MV-4-11 (cell line): ENCODE measurements at regions not wholly inside any gene's neighbourhood (a gene's known extent, or its start where the extent isn't known, plus 50 kb on each side); places are given as distances from the start of the nearest gene placed in this dataset.

Source experiments
- DNase-seq: peaks from one replicate; lab custom pipeline; 2025; lab: John Stamatoyannopoulos, UW

- DNase-seq: no peak
These were observed 1327.4 kb downstream of the FSTL5 start for GRCh38 chr4:160836431-160836830.

GRCh38 chr4:160846121-160846520 is 1317.7 kb downstream of the FSTL5 start:
- DNase-seq: no peak

GRCh38 chr4:160847228-160847627 is 1316.6 kb downstream of the FSTL5 start:
- no peak for DNase-seq

- DNase-seq: no peak
These were observed 1315.3 kb downstream of the FSTL5 start for GRCh38 chr4:160848489-160848888.

- DNase-seq: no peak
These were observed 1314.7 kb downstream of the FSTL5 start for GRCh38 chr4:160848901-160849760.

GRCh38 chr4:160864253-160864652 is 1299.5 kb downstream of the FSTL5 start:
- no peak for DNase-seq

GRCh38 chr4:160869899-160870298 is 1293.9 kb downstream of the FSTL5 start:
- no peak for DNase-seq

- DNase-seq: no peak
These were observed 1291.3 kb downstream of the FSTL5 start for GRCh38 chr4:160872491-160872890.

- DNase-seq: no peak
These were observed 1286.6 kb downstream of the FSTL5 start for GRCh38 chr4:160877087-160877790.

- no peak for DNase-seq
These were observed 1283.6 kb downstream of the FSTL5 start for GRCh38 chr4:160880180-160880579.

- DNase-seq: no peak
These were observed 1276.1 kb downstream of the FSTL5 start for GRCh38 chr4:160887668-160888067.

GRCh38 chr4:160894128-160894527 is 1269.7 kb downstream of the FSTL5 start:
- DNase-seq: no peak

- DNase-seq: no peak
These were observed 1269.0 kb downstream of the FSTL5 start for GRCh38 chr4:160894809-160895208.

GRCh38 chr4:160927311-160927710 is 1236.5 kb downstream of the FSTL5 start:
- no peak for DNase-seq

- DNase-seq: no peak
These were observed 1235.3 kb downstream of the FSTL5 start for GRCh38 chr4:160928482-160928881.

- DNase-seq: no peak
These were observed 1216.1 kb downstream of the FSTL5 start for GRCh38 chr4:160947653-160948052.

- no peak for DNase-seq
These were observed 1206.9 kb downstream of the FSTL5 start for GRCh38 chr4:160956875-160957274.

- no peak for DNase-seq
These were observed 1193.9 kb downstream of the FSTL5 start for GRCh38 chr4:160969925-160970324.

- DNase-seq: no peak
These were observed 1183.7 kb downstream of the FSTL5 start for GRCh38 chr4:160980091-160980490.

GRCh38 chr4:160981083-160981482 is 1182.7 kb downstream of the FSTL5 start:
- no peak for DNase-seq

- DNase-seq: no peak
These were observed 1180.8 kb downstream of the FSTL5 start for GRCh38 chr4:160983035-160983434.

GRCh38 chr4:161002386-161002785 is 1161.4 kb downstream of the FSTL5 start:
- no peak for DNase-seq

GRCh38 chr4:161003418-161004057 is 1160.3 kb downstream of the FSTL5 start:
- no peak for DNase-seq
